GM21526 (cell line): ENCODE measurements at regions not wholly inside any gene's neighbourhood (a gene's known extent, or its start where the extent isn't known, plus 50 kb on each side); places are given as distances from the start of the nearest gene placed in this dataset.

Experiments
- ATAC-seq: cut with Tn5 transposase; IDR thresholded peaks from one replicate; pipeline ENCODE4 v1.9.1; 2021; ENCODE audit warnings: moderate library complexity; ENCODE audit not compliant: unreplicated experiment, low FRiP score

GRCh38 chr13:73429701-73430100, 370.9 kb downstream of the KLF5 start:
- ATAC-seq: no peak

- ATAC-seq: no peak
Observed at GRCh38 chr13:73428706-73429105, 369.9 kb downstream of the KLF5 start.

DNA sequence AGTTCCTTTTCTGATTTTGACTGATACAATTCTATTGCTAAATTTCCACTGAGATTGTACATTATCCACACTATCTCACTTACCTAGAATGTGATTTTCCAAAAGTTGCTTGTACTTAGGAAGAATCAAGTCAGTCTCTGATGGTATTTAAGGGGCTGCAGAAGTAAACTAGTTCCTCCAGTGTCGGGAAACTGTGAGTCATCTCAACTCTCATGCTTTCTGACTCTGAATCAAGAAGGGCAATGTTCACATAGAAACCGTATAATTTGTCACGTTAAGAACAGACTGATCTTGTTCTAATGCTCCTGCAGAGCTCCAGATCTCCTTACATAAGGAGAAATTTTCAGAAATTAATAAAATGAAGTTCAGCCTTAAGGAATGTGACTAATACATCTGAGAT, 369.3 kb downstream of the KLF5 start:
- no peak for ATAC-seq

GRCh38 chr13:73422973-73423372, 364.2 kb downstream of the KLF5 start:
- no peak for ATAC-seq

GRCh38 chr13:73421310-73421912, 362.6 kb downstream of the KLF5 start:
- no peak for ATAC-seq

GRCh38 chr13:73419186-73419585, 360.4 kb downstream of the KLF5 start:
- no peak for ATAC-seq

DNA sequence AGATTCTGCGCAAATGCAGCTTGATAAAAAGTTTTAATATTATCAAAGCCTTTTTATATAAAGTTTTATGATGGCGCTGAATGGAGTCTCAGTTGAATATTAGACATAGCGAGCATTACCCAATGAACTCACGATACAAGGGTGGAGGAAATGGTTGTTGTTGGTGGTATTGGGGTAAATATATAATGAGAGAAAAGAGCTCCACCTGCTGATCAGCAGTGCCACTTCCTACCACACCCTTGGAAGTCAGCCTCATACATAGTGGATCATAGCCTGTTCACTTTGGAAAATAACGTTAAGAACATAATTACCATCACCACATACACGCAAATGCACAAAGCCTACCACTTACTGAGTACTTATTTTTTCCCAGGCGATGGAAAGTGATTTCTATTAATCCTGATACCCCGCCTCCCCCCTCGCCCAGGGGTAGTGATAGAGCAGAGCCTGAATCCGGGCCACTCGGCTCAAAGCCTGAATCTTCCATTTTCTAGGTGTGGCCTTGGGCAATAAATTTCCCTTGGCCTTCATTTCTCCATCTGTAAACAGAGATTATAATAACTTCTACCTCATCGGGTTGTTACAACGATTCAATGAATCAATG, 358.3 kb downstream of the KLF5 start:
- no peak for ATAC-seq

DNA sequence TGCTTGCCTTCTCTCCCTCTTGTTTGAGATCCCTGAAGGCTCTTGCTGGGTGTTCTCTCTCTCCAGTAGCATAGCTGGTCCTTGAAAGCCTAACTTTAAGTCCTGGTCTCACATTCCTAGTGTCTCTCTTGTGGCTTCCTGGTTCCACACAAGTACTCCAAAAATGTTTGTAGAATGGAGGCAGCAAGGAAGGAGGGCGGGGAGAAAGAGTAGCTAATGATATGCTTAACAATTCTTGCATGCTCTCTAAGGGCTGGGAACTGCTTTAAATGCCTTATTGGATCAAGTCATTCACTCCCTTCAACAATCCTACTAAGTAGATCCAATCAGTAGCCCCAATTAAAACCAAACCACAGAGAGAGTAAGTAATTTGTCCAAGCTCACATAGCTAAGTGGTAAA, 357.3 kb downstream of the KLF5 start:
- ATAC-seq: no peak

DNA sequence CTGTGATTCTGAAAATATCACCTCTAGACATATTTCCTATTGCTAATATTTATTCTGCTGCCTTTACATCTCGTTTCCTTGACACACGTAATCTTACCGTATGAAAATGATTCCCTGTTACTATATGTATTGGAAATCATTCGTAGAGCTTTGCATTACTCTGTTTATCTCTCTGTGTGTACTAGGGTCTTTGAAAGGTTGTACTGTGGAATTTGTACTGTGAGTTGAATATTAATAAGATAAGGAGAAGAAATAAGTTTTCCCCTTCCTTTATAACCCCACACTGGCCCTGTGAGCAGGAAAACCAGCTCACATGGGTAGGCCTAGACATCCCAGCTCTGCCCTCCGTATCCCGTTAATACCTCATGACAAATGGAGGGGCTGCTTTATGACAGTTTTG, 354.9 kb downstream of the KLF5 start:
- no peak for ATAC-seq

DNA sequence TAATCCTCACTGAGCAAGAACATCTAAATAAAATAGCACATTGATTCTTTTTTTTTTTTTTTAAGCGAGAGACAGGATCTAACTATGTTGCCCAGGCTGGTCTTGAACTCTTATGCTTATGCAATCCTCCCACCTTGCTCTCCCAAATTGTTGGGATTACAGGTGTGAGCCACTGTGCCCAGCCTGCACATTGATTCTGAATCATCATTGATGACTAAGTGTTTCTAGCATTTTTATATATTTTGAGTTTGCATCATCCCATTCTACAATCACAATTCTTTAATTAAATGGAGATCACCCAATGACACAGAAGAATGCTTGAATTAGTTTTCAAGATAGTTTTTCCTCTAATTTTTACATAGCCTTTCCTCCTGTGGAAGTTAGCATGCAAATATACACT, 354.1 kb downstream of the KLF5 start:
- ATAC-seq: no peak

DNA sequence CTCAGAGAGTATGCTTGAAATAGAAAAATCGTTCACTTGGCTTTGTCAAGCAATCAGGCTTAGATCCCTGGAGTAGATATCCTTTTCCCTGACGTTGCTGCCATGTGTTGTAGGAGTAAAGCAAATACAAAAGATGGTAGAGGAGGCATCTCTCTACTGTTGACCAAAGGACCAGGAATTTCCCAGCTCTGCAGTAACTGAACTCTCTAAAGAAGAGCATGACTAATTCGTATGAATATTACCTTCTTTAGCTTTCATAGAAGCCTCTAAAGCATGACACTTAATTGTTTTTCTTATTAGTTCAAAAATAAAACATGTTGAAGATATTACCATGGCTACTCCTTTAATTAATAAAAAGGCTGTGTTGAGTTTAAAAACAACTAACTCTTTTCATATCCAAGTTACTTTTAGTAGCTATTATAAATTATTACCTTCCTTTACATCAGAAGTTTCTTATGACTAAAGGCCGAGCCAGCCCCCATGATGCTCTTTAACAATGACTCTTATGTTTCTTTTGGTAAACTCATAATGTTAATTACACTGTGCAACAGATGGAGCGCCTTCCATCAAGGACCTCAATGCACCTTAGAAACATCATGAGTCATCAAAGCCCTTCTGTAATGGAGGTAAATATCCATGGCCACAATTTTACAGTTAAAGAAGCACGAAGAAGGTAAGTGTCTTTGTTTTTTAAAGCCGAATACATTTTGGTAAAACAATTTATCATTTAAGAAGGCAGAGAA, 352.4 kb downstream of the KLF5 start:
- ATAC-seq: no peak

- ATAC-seq: no peak
Observed at GRCh38 chr13:73406454-73406853, 347.6 kb downstream of the KLF5 start.

- ATAC-seq: no peak
Observed at GRCh38 chr13:73404581-73404980, 345.8 kb downstream of the KLF5 start.

GRCh38 chr13:73403355-73404120, 344.7 kb downstream of the KLF5 start:
- ATAC-seq: no peak

DNA sequence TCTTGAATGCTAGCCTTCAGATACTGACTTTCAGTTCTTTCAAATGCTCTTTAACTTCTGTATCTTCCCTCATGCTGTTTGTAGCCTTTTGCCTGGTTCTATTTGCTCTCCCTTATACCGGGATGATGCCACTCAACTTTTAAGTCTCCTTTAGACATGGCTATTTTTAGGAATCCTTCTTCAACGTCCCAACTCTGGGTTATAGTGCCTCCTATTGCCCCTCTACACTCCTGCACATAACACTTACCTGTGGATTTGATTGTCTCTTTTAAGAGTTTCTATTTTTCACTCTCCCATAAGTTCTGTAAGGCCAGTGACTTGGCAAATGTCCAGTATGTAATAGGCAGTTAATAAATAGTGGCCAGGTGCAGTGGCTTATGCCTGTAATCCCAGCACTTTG, 343.0 kb downstream of the KLF5 start:
- no peak for ATAC-seq

GRCh38 chr13:73399347-73400216, 340.8 kb downstream of the KLF5 start:
- ATAC-seq: no peak

GRCh38 chr13:73397496-73398305, 338.9 kb downstream of the KLF5 start:
- no peak for ATAC-seq

DNA sequence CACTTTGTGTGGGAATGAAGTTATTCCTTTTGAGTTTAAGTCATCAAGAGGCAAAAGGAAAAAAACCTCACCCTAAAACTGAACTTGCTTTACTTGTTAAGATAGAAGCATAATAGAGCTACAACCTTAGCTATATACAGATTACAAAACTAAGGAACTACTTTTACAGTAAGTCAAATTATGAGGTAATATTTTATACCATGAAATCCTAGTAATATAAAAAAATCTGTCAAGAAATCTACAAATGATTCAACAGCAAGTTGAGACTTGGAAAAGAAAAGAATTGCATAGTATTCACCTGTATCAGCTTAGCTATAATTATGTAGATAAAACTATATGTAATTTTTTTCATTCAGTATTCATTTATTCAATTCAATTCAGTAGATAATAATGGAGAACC, 335.3 kb downstream of the KLF5 start:
- no peak for ATAC-seq

GRCh38 chr13:73390100-73390499, 331.3 kb downstream of the KLF5 start:
- no peak for ATAC-seq

DNA sequence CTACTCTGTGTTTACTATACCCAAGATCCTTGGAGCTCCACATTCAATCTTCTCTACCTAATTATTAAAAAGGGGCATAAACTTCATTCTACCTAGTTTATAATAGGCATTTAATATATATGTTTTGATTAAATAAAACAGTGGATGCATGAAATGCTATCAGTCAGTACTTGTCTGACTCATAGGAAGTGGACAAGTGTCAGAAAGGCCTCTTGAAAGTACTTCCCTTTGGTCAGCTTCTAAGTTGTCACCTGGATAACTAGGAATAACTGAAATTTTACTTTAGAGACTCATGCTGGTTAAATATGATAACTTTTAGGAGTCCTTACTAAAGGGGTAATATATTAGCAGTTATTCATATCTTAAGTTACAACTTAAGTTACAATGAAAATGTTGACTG, 329.8 kb downstream of the KLF5 start:
- no peak for ATAC-seq
